Glomerular endothelial cell (primary cell): ENCODE measurements at regions not wholly inside any gene's neighbourhood (a gene's known extent, or its start where the extent isn't known, plus 50 kb on each side); places are given as distances from the start of the nearest gene placed in this dataset.

Experiments used
- DNase-seq: peaks from one replicate; pipeline ENCODE4 v3.0.0-alpha.2; 2011; ENCODE audit warnings: low read depth, low spot score; ENCODE audit errors: extremely low read depth

DNA sequence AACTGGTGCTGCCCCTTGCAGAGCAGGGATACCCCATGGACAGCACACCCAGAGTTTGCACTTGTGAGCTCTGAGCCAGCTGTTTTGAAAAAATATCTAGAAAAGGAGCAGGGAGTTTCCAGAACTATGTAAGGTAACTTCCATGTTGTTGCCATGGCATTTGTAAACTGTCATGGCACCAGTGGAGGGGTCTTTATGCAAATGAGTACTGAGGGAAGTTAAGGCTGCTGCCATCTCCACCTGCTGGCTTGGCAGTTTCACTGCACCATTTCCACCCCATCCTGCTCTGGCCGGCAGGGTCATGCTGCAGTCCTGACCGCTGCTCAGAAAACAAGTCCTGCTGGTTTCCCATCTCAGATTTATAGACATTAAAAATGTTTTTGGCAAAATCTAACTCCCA, 52.3 kb upstream of the SNTG2 start:
- DNase-seq = no peak

GRCh38 chr2:897091-897490, 53.6 kb upstream of the SNTG2 start:
- DNase-seq = no peak

DNA sequence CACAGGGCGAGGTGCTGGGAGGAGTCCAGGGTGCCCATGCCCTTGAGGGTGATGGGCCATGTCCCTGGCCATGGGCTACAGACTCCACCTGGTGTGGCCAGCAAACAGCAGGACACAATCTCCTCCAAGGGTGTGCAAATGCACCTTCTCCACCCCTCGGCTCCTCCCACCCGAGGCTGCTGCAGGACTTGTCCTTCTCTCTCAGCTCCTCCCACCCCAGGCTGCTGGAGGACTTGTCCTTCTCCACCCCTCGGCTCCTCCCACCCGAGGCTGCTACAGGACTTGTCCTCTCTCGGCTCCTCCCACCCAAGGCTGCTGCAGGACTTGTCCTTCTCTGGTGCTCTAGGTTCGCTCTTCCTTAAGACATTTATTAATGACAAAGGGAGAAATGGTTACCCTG, 57.3 kb upstream of the SNTG2 start:
- no peak for DNase-seq

- DNase-seq = no peak
Measured at GRCh38 chr2:892892-893291, 57.8 kb upstream of the SNTG2 start.

GRCh38 chr2:892401-892800, 58.2 kb upstream of the SNTG2 start:
- no peak for DNase-seq

GRCh38 chr2:891734-892133, 58.9 kb upstream of the SNTG2 start:
- no peak for DNase-seq

DNA sequence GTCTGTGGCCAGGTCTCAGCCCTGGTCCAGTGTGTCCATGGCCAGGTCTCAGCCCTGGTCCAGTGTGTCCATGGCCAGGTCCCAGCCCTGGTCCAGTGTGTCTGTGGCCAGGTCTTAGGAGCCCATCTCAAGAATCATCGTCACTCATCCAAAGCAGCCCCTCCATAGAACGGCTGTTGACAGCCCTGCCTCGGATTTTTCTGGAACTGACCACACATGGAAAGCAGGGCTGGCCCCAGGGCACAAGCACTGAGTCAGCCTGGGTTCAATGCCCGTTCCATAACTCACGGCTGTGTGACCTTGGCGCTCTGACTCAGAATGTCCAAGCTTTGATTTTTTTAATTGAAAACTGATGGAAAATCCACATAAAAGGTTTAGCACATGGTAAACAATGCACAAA, 59.9 kb upstream of the SNTG2 start:
- no peak for DNase-seq

DNA sequence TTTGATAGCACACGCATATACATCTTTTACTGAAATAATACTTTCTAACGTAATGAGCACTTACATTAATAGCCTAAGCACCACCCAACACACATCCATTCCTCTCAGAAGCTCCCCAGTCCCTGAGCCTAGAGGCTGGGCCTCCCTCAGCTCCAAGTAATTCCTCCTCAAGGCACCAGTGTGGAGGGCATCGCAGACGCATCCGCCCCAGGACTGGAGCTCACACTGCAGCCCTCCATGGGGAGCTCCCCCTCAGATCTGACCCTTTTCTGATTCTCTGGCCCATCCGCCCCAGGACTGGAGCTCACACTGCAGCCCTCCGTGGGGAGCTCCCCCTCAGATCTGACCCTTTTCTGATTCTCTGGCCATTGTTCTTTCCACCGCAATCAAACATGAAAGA, 60.4 kb upstream of the SNTG2 start:
- no peak for DNase-seq

DNA sequence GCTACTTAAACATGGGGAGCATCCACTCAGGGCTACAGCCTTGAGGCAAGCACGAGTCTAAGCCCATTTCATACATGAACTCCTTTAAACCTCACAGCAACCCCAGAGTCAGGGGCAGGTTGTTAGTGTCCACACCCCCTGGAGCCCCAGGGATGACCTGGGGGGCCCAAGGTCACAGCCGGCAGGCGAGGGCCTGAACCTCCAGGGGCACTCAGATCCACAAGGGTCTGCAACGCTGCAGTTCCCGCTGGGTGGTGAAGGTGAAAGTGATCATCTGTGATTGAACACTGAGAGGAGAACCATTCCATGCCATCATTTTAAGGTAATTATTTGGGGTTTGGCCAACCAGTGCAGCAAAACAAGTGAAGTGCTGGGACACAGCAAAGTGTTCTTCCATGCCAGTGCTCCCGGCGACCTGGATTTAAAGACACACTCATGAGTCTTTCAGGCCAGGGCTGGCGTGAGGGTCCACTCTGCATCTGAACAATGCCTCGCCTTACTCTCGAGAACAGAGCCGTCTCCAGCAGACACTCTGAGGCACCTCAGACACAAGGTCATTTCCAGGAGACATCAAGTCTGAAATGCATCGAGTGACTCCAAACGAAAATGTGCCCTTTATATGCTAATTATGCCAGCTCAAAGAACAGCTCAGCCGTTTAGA, 61.6 kb upstream of the SNTG2 start:
- no peak for DNase-seq

GRCh38 chr2:888211-888801, 62.3 kb upstream of the SNTG2 start:
- no peak for DNase-seq

DNA sequence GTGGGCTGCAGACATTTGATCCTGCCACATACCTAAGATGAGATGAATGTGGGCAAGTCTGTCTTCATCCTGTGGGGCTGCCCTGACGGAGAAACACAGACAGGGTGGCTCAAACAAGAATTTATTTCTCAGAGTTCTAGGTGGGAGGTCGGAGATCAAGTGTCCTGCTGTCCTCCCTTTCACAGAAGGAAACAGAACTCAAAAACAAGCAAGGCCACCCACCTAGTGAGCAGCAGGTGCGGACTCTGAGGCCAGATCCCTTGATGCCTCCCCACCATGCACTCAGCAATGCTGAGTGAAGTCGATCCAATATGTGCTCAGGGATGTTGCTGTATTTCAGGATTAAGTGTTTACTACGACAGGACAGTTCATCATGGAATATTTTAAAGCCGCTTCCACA, 63.0 kb upstream of the SNTG2 start:
- no peak for DNase-seq

- DNase-seq = no peak
Measured at GRCh38 chr2:886072-887022, 64.3 kb upstream of the SNTG2 start.

DNA sequence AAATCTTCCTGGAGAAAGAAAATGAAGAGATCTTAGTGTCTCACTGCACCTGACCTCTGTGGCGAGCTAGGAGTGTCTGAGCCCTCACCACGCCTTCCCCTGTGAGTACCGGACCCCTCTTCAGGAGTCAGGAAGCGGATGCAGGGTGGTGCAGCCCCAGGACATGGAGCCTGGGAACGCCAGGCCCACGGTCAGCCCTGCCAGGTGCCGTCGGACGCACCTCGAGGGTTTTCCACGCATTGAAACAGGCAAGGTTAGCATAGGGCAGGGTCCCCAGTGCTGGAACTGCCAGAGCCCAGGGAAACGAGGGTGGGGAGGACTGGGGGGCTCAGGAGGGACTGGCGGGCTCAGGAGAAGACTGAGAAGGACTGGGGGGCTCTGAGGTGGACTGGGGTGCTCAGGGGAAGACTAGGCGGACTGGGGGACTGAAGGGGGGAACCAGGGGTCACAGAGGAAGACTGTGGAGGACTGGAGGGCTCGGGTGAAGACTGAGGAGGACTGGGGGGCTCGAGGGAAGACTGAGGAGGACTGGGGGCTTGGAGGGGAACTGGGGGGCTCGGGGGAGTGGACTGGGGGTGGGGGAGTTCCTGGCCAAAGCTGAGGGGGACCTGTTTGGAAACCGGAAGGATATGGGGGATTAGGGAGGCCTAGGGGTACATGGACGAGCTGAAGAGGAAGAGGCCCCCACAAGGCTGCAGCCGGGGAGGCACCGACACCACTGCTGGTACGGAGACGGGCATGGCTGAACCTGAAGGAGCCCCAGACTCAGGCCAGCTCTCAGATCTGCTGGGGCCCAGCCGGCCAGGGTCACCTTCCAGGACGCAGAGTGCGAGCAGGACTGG, 65.2 kb upstream of the SNTG2 start:
- DNase-seq = no peak

DNA sequence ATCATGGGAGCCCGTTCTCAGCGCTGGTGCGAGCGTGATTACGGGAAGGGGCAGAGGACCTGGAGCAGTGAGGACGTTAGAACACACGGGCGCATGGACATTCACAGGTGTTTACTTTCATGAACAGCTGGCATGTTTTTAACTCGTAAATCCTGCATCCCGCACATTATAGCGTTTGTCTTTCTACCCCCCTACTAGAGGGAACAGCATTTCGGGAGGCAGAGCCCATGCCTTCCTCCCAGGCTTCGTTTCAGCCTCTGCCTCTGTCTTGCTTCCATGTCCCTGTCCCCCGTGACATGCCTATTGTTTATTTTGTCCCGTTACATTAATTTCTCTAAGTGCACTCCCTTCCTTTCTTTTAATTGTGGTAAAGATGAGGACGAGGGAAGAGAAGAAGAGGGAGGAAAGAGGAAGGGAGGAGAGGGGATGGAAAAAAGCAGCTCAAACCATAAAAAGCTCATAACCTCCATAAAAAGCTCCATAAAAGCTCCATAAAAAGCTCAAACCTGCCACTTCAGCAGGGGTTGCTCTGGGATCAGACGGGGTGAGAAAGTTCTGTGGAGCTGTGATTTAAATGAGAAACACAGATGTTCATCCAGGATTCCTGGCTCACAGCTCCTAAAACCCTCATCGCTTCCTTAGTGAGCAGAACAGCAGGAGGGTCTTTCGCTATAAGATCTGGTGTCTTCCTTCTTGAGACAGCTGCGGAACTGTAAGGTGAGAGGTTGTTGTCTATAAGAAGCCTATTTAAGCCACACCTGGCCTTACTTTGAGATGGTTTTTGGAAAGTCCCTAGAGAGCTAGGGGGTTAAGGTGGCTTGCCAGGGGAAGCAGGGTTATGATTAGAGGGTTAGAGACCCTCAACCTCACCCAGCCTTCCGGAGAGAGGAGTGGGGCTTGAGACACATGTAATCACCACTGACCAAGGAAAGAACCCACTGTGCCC, 66.6 kb upstream of the SNTG2 start:
- DNase-seq = no peak

GRCh38 chr2:883260-883802, 67.3 kb upstream of the SNTG2 start:
- no peak for DNase-seq

GRCh38 chr2:881204-881918, 69.3 kb upstream of the SNTG2 start:
- no peak for DNase-seq

DNA sequence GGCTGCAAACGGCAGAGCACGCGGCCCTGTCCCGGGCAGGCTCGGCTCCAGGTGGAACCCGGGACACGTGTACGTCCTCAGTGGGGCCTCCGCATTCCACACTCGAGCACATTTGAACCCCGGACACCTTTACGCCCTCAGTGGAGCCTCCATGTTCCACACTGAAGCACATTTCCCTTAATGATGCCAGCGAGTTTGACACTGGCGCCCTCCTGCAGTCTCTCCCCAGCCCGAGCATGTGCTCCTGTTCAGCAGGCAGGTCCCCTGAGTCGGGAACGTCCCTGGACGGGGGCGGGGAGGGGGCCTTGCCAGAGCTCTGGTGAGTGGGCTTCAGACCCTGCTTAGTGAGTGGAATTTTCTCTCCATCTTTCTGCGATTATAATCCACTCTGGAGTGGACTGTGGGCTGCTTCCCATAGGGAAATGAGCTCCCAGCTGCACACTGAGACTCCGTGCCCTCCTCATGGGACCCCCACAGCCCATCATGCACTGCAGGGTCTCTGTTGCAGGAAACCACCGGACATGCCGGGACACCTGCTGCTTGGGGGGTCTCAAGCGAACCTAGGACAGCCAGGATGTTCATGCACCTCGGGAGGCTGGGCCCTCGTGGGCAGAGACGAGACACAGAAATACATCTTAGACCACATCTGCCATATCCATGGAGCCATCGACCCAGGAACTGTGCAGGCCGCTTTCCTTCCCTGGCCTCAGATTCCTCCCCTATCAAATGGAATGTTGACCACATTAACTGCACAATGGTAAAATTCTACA, 70.3 kb upstream of the SNTG2 start:
- no peak for DNase-seq

- no peak for DNase-seq
Measured at GRCh38 chr2:879540-879939, 71.1 kb upstream of the SNTG2 start.
